ENCODE measurements at regions not wholly inside any gene's neighbourhood (a gene's known extent, or its start where the extent isn't known, plus 50 kb on each side); places are given as distances from the start of the nearest gene placed in this dataset.
A peak's percentile ranks its signal among the peaks of the same experiment; 100 is the strongest.

DNA sequence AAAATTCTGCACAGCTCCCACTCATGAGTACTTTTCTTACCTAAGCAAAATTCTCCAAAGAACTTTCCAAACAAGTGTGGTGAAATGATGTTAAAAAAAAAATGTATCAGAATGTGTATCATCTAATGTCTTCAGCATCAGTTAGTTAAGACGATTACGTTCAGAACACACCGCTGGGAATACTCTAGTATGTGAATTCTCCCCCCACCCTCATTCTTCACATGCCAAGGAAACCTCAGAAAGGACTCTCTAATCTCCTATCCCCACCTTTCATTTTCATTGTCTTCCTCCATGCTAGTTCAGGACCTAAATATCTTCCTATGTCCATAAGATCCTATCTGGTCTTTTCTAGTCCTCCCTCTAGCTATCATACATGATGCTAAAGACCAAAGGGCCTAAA is 457.4 kb downstream of the SHQ1 start:
- H3K36me3 Mint-ChIP-seq (ENCODE audit: low read depth), result no peaks in the 10 kb centered on the region
- H3K27me3 ChIP-seq (ENCODE audit: insufficient read depth), result no peaks in the 10 kb centered on the region
- no peaks in the 10 kb centered on the region for H3F3A ChIP-seq (replicated peaks; ENCODE audit: low read depth)
- H4K20me1 ChIP-seq (replicated peaks; ENCODE audit: insufficient read depth), result peaks cover 60% of the 10 kb centered on the region
- H3K79me2 ChIP-seq (replicated peaks; ENCODE audit: insufficient read depth), result peaks cover 100% of the 10 kb centered on the region
- no peak overlapping the region for H2AFZ ChIP-seq
- no peaks in the 10 kb centered on the region for H3K36me3 ChIP-seq (ENCODE audit: insufficient read depth)
- peaks cover 55% of the 10 kb centered on the region for H3K4me1 Mint-ChIP-seq
- H3K4me2 ChIP-seq, result peak overlapping the region; percentile 55
- no peaks in the 10 kb centered on the region for H3K27me3 Mint-ChIP-seq (ENCODE audit: insufficient read depth, low read depth, poor library complexity)
- H3K27ac Mint-ChIP-seq, result no peak overlapping the region
- no peak overlapping the region for H3K4me3 Mint-ChIP-seq
- H3K9me2 ChIP-seq (ENCODE audit: insufficient read depth), result no peaks in the 10 kb centered on the region
- H3K9me3 Mint-ChIP-seq, result no peaks in the 10 kb centered on the region
- H3K27ac ChIP-seq (ENCODE audit: low read depth), result no peak overlapping the region
- ATAC-seq (peak; percentile 44), DNase-seq (ENCODE audit: low spot score) (peak; percentile 53)
- H3K4me3 ChIP-seq, result no peak overlapping the region
- H3K4me1 ChIP-seq (ENCODE audit: insufficient read depth), result peaks cover 92% of the 10 kb centered on the region
- TF ChIP-seq ZNF114 (CRISPR knock-in tag; IDR thresholded peaks at IDR 0.05) (no peak), CREB1 (CRISPR knock-in tag; IDR thresholded peaks at IDR 0.05; ENCODE audit: low read depth) (no peak), STAT1 (IDR thresholded peaks at IDR 0.05; ENCODE audit: unreplicated experiment) (no peak), POLR2AphosphoS5 (IDR thresholded peaks at IDR 0.05; ENCODE audit: low read depth) (no peak), EZH2phosphoT487 (IDR thresholded peaks at IDR 0.05; ENCODE audit: unreplicated experiment) (no peak), ZNF462 (CRISPR knock-in tag; IDR thresholded peaks at IDR 0.05) (no peak), REST (IDR thresholded peaks at IDR 0.05; ENCODE audit: unreplicated experiment) (no peak), NANOG (IDR thresholded peaks at IDR 0.05; ENCODE audit: borderline replicate concordance) (no peak), ZNF331 (CRISPR knock-in tag; IDR thresholded peaks at IDR 0.05; ENCODE audit: low read depth) (no peak)
- TF ChIP-seq, protein P1, sequence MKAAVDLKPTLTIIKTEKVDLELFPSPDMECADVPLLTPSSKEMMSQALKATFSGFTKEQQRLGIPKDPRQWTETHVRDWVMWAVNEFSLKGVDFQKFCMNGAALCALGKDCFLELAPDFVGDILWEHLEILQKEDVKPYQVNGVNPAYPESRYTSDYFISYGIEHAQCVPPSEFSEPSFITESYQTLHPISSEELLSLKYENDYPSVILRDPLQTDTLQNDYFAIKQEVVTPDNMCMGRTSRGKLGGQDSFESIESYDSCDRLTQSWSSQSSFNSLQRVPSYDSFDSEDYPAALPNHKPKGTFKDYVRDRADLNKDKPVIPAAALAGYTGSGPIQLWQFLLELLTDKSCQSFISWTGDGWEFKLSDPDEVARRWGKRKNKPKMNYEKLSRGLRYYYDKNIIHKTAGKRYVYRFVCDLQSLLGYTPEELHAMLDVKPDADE (IDR thresholded peaks at IDR 0.05), result no peak
- TF ChIP-seq, protein P2, sequence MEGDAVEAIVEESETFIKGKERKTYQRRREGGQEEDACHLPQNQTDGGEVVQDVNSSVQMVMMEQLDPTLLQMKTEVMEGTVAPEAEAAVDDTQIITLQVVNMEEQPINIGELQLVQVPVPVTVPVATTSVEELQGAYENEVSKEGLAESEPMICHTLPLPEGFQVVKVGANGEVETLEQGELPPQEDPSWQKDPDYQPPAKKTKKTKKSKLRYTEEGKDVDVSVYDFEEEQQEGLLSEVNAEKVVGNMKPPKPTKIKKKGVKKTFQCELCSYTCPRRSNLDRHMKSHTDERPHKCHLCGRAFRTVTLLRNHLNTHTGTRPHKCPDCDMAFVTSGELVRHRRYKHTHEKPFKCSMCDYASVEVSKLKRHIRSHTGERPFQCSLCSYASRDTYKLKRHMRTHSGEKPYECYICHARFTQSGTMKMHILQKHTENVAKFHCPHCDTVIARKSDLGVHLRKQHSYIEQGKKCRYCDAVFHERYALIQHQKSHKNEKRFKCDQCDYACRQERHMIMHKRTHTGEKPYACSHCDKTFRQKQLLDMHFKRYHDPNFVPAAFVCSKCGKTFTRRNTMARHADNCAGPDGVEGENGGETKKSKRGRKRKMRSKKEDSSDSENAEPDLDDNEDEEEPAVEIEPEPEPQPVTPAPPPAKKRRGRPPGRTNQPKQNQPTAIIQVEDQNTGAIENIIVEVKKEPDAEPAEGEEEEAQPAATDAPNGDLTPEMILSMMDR (conservative IDR thresholded peaks at IDR 0.05; ENCODE audit: low read depth in 2 of 2), result no peak
